ENCODE measurements at regions not wholly inside any gene's neighbourhood (a gene's known extent, or its start where the extent isn't known, plus 50 kb on each side); places are given as distances from the start of the nearest gene placed in this dataset.

GRCh38 chr3:146854523-146854922 lies 249.4 kb upstream of the PLSCR5 start:
- TF ChIP-seq CTCF (conservative IDR thresholded peaks at IDR 0.05; ENCODE audit: low read depth, low read length) = no peak
- TF ChIP-seq EZH2phosphoT487 (IDR thresholded peaks at IDR 0.05; ENCODE audit: borderline replicate concordance, low read length) = no peak
- no peak for TF ChIP-seq EZH2 (IDR thresholded peaks at IDR 0.05; ENCODE audit: low read length, unreplicated experiment)
